PC-3 (cell line): ENCODE measurements at regions not wholly inside any gene's neighbourhood (a gene's known extent, or its start where the extent isn't known, plus 50 kb on each side); places are given as distances from the start of the nearest gene placed in this dataset.

Source experiments
- CTCF ChIP-seq: fragments of 300-600 bp; sonication (generic); conservative IDR thresholded peaks from 2 replicates; pipeline ENCODE4 v1.5.1; 2017; ENCODE audit warnings: antibody characterized with exemption, low read depth, mild to moderate bottlenecking, low read length
- EZH2 ChIP-seq: fragments of 300-600 bp; sonication (generic); IDR thresholded peaks from one replicate; pipeline ENCODE4 v1.6.1; 2017; ENCODE audit warnings: antibody characterized with exemption, mild to moderate bottlenecking, low read length; ENCODE audit not compliant: unreplicated experiment
- EZH2phosphoT487 ChIP-seq: fragments of 300-600 bp; sonication (generic); IDR thresholded peaks from 2 replicates; pipeline ENCODE4 v1.6.1; 2018; ENCODE audit warnings: mild to moderate bottlenecking, antibody characterized with exemption, low read length, borderline replicate concordance

- no peak for TF ChIP-seq CTCF
- TF ChIP-seq EZH2phosphoT487, result no peak
- TF ChIP-seq EZH2, result no peak
Measured at GRCh38 chr2:138275881-138276280, 225.7 kb upstream of the SPOPL start.
